Progenitor cell of endocrine pancreas (in vitro differentiated cells): ENCODE measurements at regions not wholly inside any gene's neighbourhood (a gene's known extent, or its start where the extent isn't known, plus 50 kb on each side); places are given as distances from the start of the nearest gene placed in this dataset.

ENCODE experiments used
- DNase-seq: peaks from one replicate; pipeline ENCODE4 v3.0.0; 2021; ENCODE audit warnings: low spot score; ENCODE audit not compliant: unreplicated experiment
- H3K27ac Mint-ChIP-seq: 2 replicates; pipeline ENCODE4 v1.8.0; 2021; ENCODE audit warnings: mild to moderate bottlenecking, moderate library complexity, mixed read lengths
- H3K27me3 Mint-ChIP-seq: 2 replicates; pipeline ENCODE4 v1.8.0; 2021; ENCODE audit warnings: mixed read lengths
- H3K36me3 Mint-ChIP-seq: 2 replicates; pipeline ENCODE4 v1.8.0; 2022; ENCODE audit warnings: mixed read lengths; ENCODE audit not compliant: insufficient read depth
- H3K4me1 Mint-ChIP-seq: 2 replicates; pipeline ENCODE4 v1.8.0; 2021; ENCODE audit warnings: low read depth, mixed read lengths
- H3K4me3 Mint-ChIP-seq: 2 replicates; pipeline ENCODE4 v1.8.0; 2021; ENCODE audit warnings: low read depth, mild to moderate bottlenecking, moderate library complexity, mixed read lengths
- H3K9me3 Mint-ChIP-seq: 2 replicates; pipeline ENCODE4 v1.8.0; 2021; ENCODE audit warnings: low read depth, mixed read lengths
- TF ChIP-seq, protein P1 (sequence below): fragments of 200-600 bp; sonication (generic); IDR thresholded peaks from one replicate; pipeline ENCODE4 v1.5.0; 2021; ENCODE audit warnings: antibody characterized with exemption, mild to moderate bottlenecking; ENCODE audit not compliant: unreplicated experiment

- Mint-ChIP-seq H3K27ac (no peak overlapping the region), H3K9me3 (no peaks in the 10 kb centered on the region), H3K27me3 (no peaks in the 10 kb centered on the region), H3K4me1 (no peaks in the 10 kb centered on the region), H3K4me3 (no peak overlapping the region), H3K36me3 (no peaks in the 10 kb centered on the region)
- TF ChIP-seq, protein P1, sequence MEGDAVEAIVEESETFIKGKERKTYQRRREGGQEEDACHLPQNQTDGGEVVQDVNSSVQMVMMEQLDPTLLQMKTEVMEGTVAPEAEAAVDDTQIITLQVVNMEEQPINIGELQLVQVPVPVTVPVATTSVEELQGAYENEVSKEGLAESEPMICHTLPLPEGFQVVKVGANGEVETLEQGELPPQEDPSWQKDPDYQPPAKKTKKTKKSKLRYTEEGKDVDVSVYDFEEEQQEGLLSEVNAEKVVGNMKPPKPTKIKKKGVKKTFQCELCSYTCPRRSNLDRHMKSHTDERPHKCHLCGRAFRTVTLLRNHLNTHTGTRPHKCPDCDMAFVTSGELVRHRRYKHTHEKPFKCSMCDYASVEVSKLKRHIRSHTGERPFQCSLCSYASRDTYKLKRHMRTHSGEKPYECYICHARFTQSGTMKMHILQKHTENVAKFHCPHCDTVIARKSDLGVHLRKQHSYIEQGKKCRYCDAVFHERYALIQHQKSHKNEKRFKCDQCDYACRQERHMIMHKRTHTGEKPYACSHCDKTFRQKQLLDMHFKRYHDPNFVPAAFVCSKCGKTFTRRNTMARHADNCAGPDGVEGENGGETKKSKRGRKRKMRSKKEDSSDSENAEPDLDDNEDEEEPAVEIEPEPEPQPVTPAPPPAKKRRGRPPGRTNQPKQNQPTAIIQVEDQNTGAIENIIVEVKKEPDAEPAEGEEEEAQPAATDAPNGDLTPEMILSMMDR: no peak
- no peak for DNase-seq
Observed at GRCh38 chr18:28342231-28342630, 165.3 kb upstream of the CDH2 start.

DNA sequence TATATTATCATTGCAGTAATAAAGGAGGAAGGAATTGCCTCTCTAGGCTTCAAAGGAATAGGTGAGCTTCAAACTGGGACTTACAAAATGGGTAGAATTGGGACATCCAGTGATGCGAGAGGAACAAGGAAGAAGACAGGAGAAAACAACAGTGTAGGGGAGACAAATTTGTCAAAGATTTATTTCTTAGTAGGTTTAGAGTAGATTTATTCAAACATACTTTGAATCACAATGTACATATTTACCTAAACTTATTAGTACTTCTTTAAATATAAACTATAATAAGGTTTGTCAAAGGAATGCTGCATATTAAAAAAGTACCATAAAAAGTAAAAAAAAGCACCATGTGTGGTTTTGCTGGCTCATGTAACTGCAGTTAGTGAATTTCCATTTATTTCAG lies 161.4 kb upstream of the CDH2 start:
- H3K4me1 Mint-ChIP-seq: no peaks in the 10 kb centered on the region
- TF ChIP-seq, protein P1: no peak
- no peaks in the 10 kb centered on the region for H3K36me3 Mint-ChIP-seq
- no peaks in the 10 kb centered on the region for H3K27me3 Mint-ChIP-seq
- H3K4me3 Mint-ChIP-seq: no peak overlapping the region
- no peak overlapping the region for H3K27ac Mint-ChIP-seq
- no peaks in the 10 kb centered on the region for H3K9me3 Mint-ChIP-seq
- no peak for DNase-seq

DNA sequence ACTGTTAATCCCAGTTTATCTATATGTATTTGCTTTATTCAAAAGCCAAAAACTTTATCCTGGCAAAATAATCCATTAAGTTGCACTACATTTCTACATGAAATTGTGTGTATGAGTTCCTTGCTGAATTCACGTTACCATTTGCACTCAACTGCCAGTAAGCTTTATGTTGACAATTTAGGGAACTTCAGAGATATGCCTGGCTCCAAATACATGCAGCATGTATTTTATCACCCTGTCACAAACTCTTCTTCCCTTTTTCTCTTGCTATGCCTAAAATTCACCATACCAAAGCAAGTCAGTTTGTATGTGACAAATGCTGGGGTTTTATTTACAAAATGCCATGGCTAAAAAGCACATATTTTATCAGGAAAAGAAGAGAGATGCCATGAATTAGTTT lies 157.6 kb upstream of the CDH2 start:
- no peak overlapping the region for H3K4me3 Mint-ChIP-seq
- H3K27me3 Mint-ChIP-seq: no peaks in the 10 kb centered on the region
- no peak overlapping the region for H3K27ac Mint-ChIP-seq
- TF ChIP-seq, protein P1: no peak
- no peaks in the 10 kb centered on the region for H3K9me3 Mint-ChIP-seq
- H3K36me3 Mint-ChIP-seq: no peaks in the 10 kb centered on the region
- H3K4me1 Mint-ChIP-seq: no peaks in the 10 kb centered on the region
- no peak for DNase-seq

DNA sequence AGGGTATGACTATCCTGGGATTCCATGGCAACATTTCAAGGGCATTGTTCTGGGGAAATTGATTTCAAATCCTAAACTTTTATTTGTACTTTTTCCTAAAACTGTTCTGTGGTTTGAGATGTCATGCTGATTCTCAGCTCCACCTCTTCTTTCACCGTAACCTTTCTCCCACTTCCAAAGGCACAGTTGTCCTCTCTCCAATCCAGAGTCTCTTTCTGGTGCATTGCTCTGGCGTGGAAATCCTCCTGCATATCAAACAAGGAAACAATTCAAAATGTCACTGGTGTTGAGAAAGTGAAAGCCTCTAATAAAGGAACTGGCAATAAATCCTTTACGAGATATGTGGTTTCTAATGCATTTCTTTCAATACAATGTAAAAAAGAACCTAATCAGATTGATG lies 155.1 kb upstream of the CDH2 start:
- Mint-ChIP-seq H3K4me3 (no peak overlapping the region), H3K4me1 (no peaks in the 10 kb centered on the region), H3K36me3 (no peaks in the 10 kb centered on the region), H3K27ac (no peak overlapping the region), H3K27me3 (no peaks in the 10 kb centered on the region), H3K9me3 (no peaks in the 10 kb centered on the region)
- no peak for DNase-seq
- TF ChIP-seq, protein P1: no peak

- H3K27me3 Mint-ChIP-seq: no peaks in the 10 kb centered on the region
- H3K9me3 Mint-ChIP-seq: no peaks in the 10 kb centered on the region
- no peak for DNase-seq
- H3K36me3 Mint-ChIP-seq: no peaks in the 10 kb centered on the region
- TF ChIP-seq, protein P1: no peak
- no peak overlapping the region for H3K4me3 Mint-ChIP-seq
- H3K4me1 Mint-ChIP-seq: no peaks in the 10 kb centered on the region
- no peak overlapping the region for H3K27ac Mint-ChIP-seq
Observed at GRCh38 chr18:28331551-28331950, 154.6 kb upstream of the CDH2 start.
